ENCODE measurements at regions not wholly inside any gene's neighbourhood (a gene's known extent, or its start where the extent isn't known, plus 50 kb on each side); places are given as distances from the start of the nearest gene placed in this dataset.

GRCh38 chr3:167895684-167896083 is 160.2 kb downstream of the SERPINI1 start:
- no peak overlapping the region for H3K4me2 ChIP-seq (ENCODE audit: insufficient read depth, insufficient read length, low read length)

More at GRCh38 chr3:167895684-167896083, 160.2 kb downstream of the SERPINI1 start:
- H3K9ac ChIP-seq (ENCODE audit: extremely low read depth, insufficient read length, low read length): no peak overlapping the region
- H3K79me2 ChIP-seq (ENCODE audit: insufficient read depth, low read length): no peaks in the 10 kb centered on the region
- no peak overlapping the region for H4K8ac ChIP-seq (replicated peaks; ENCODE audit: insufficient read length, low read depth, low read length)
- no peaks in the 10 kb centered on the region for H3K79me1 ChIP-seq (ENCODE audit: insufficient read depth, low read depth, low read length, poor library complexity, severe bottlenecking)
- no peak overlapping the region for H2BK15ac ChIP-seq (ENCODE audit: low read depth, low read length)
- no peak overlapping the region for H2AFZ ChIP-seq (ENCODE audit: low read length)
- H3K27ac ChIP-seq (ENCODE audit: insufficient read length, low read depth, low read length): no peak overlapping the region
- H3K14ac ChIP-seq (ENCODE audit: insufficient read depth, low read length): no peak overlapping the region
- H2BK20ac ChIP-seq (ENCODE audit: low read depth, low read length, poor library complexity, severe bottlenecking): peak overlapping the region; percentile 78
- Mint-ChIP-seq H3K36me3 (ENCODE audit: insufficient read depth in 1 of 3, low read depth in 3 of 3) (no peaks in the 10 kb centered on the region), H3K27me3 (ENCODE audit: low read depth) (no peaks in the 10 kb centered on the region), H3K4me1 (peaks cover 5 to 9% of the 10 kb centered on the region in 2 experiments; a peak in 2 of 4 replicates), H3K27ac (no peak overlapping the region), H3K9me3 (peaks cover 0 to 2% of the 10 kb centered on the region in 2 experiments; a peak in 1 of 5 replicates), H3K4me3 (no peak overlapping the region)
- peak; percentile 37 for DNase-seq
- H4K5ac ChIP-seq (ENCODE audit: insufficient read length, low read depth, low read length): no peak overlapping the region
- peak overlapping the region; percentile 99 for H3T11ph ChIP-seq (ENCODE audit: low read length)
- no CpG with 5 or more reads among the region's 4 CpGs for WGBS (ENCODE audit: extremely low coverage, insufficient read length, low lambda C conversion rate)
- H3K23me2 ChIP-seq (ENCODE audit: insufficient read length, low read depth, low read length, poor library complexity, severe bottlenecking): no peaks in the 10 kb centered on the region
- no peak overlapping the region for H2AK5ac ChIP-seq (ENCODE audit: insufficient read length, low read length)
- TF ChIP-seq, protein P1, sequence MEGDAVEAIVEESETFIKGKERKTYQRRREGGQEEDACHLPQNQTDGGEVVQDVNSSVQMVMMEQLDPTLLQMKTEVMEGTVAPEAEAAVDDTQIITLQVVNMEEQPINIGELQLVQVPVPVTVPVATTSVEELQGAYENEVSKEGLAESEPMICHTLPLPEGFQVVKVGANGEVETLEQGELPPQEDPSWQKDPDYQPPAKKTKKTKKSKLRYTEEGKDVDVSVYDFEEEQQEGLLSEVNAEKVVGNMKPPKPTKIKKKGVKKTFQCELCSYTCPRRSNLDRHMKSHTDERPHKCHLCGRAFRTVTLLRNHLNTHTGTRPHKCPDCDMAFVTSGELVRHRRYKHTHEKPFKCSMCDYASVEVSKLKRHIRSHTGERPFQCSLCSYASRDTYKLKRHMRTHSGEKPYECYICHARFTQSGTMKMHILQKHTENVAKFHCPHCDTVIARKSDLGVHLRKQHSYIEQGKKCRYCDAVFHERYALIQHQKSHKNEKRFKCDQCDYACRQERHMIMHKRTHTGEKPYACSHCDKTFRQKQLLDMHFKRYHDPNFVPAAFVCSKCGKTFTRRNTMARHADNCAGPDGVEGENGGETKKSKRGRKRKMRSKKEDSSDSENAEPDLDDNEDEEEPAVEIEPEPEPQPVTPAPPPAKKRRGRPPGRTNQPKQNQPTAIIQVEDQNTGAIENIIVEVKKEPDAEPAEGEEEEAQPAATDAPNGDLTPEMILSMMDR (conservative IDR thresholded peaks at IDR 0.05): no peak
- H3K4me1 ChIP-seq (ENCODE audit: insufficient read depth, low read length): no peaks in the 10 kb centered on the region
- H3K4ac ChIP-seq (ENCODE audit: low read depth, low read length): peak overlapping the region; percentile 81; the same call in 1 of the 2 replicates
- no peak overlapping the region for H3K18ac ChIP-seq (ENCODE audit: insufficient read length, low read depth, low read length)
- no peak overlapping the region for H3K23ac ChIP-seq (ENCODE audit: insufficient read length, low read depth, low read length)
- no peaks in the 10 kb centered on the region for H3K27me3 ChIP-seq (ENCODE audit: insufficient read depth, low read length)
- peak overlapping the region; percentile 86 for H2BK120ac ChIP-seq (ENCODE audit: low read depth, low read length, poor library complexity, severe bottlenecking)
- H4K91ac ChIP-seq (ENCODE audit: insufficient read length, low read depth, low read length): no peak overlapping the region
- no peak overlapping the region for H3K56ac ChIP-seq (ENCODE audit: insufficient read length, low read depth, low read length)
- H3K9me3 ChIP-seq (ENCODE audit: control insufficient read depth, low read depth, low read length): no peaks in the 10 kb centered on the region
- H2BK12ac ChIP-seq (ENCODE audit: insufficient read length, low read depth, low read length): no peak overlapping the region
- no peaks in the 10 kb centered on the region for H4K20me1 ChIP-seq (ENCODE audit: control insufficient read depth, insufficient read depth, insufficient read length)
- H2BK5ac ChIP-seq (ENCODE audit: insufficient read length, low read length): no peak overlapping the region

All from H9 (cell line).